ENCODE measurements at regions not wholly inside any gene's neighbourhood (a gene's known extent, or its start where the extent isn't known, plus 50 kb on each side); places are given as distances from the start of the nearest gene placed in this dataset.

- BruUV-seq (replicated peaks): no TSS peak
- H3K27ac Mint-ChIP-seq (ENCODE audit: low read depth, unreplicated experiment): no peak overlapping the region
- no peaks in the 10 kb centered on the region for H3K36me3 Mint-ChIP-seq (ENCODE audit: insufficient read depth, unreplicated experiment)
- no peak for TF ChIP-seq CTCF (IDR thresholded peaks at IDR 0.05; ENCODE audit: unreplicated experiment)
- intact Hi-C loops (cut with micrococcal nuclease): no loop called here
- DNase-seq (ENCODE audit: unreplicated experiment): no peak
- H3K9me3 Mint-ChIP-seq (ENCODE audit: unreplicated experiment): no peaks in the 10 kb centered on the region
- peaks cover 27% of the 10 kb centered on the region for H3K27me3 Mint-ChIP-seq (ENCODE audit: insufficient read depth, unreplicated experiment)
- no peak overlapping the region for H3K4me3 Mint-ChIP-seq (ENCODE audit: unreplicated experiment)
- H3K4me1 Mint-ChIP-seq (ENCODE audit: insufficient read depth, unreplicated experiment): no peaks in the 10 kb centered on the region
- ChIA-PET CTCF (no interaction called here), POLR2A (no interaction called here)
Observed at GRCh38 chr12:115449526-115449925, 765.6 kb upstream of the TBX3 start.

- H3K36me3 Mint-ChIP-seq (ENCODE audit: insufficient read depth, unreplicated experiment): no peaks in the 10 kb centered on the region
- no peak overlapping the region for H3K4me3 Mint-ChIP-seq (ENCODE audit: unreplicated experiment)
- CTCF ChIA-PET: interaction anchor here (0.6 kb wide), 1 partner anchor 777 kb away, joined by 3 read pairs; no protein-coding TSS in a partner anchor
- BruUV-seq (replicated peaks): no TSS peak
- POLR2A ChIA-PET: no interaction called here
- H3K9me3 Mint-ChIP-seq (ENCODE audit: unreplicated experiment): no peaks in the 10 kb centered on the region
- H3K27ac Mint-ChIP-seq (ENCODE audit: low read depth, unreplicated experiment): no peak overlapping the region
- intact Hi-C loops (cut with micrococcal nuclease): no loop called here
- H3K4me1 Mint-ChIP-seq (ENCODE audit: insufficient read depth, unreplicated experiment): peaks cover 6% of the 10 kb centered on the region
- no peak for DNase-seq (ENCODE audit: unreplicated experiment)
- no peak for TF ChIP-seq CTCF (IDR thresholded peaks at IDR 0.05; ENCODE audit: unreplicated experiment)
- no peaks in the 10 kb centered on the region for H3K27me3 Mint-ChIP-seq (ENCODE audit: insufficient read depth, unreplicated experiment)
Observed at GRCh38 chr12:115444346-115444745, 760.4 kb upstream of the TBX3 start.

GRCh38 chr12:115443351-115443938 lies 759.5 kb upstream of the TBX3 start:
- no peak for TF ChIP-seq CTCF (IDR thresholded peaks at IDR 0.05; ENCODE audit: unreplicated experiment)
- Mint-ChIP-seq H3K4me1 (ENCODE audit: insufficient read depth, unreplicated experiment) (peaks cover 6% of the 10 kb centered on the region), H3K27me3 (ENCODE audit: insufficient read depth, unreplicated experiment) (no peaks in the 10 kb centered on the region), H3K4me3 (ENCODE audit: unreplicated experiment) (no peak overlapping the region), H3K27ac (ENCODE audit: low read depth, unreplicated experiment) (no peak overlapping the region), H3K9me3 (ENCODE audit: unreplicated experiment) (no peaks in the 10 kb centered on the region), H3K36me3 (ENCODE audit: insufficient read depth, unreplicated experiment) (no peaks in the 10 kb centered on the region)
- BruUV-seq (replicated peaks): no TSS peak
- POLR2A ChIA-PET: no interaction called here
- CTCF ChIA-PET: interaction anchor here (0.7 kb wide), 1 partner anchor 159 kb away, joined by 3 read pairs; no protein-coding TSS in a partner anchor
- DNase-seq (ENCODE audit: unreplicated experiment): no peak
- intact Hi-C loops (cut with micrococcal nuclease): no loop called here

- no peaks in the 10 kb centered on the region for H3K27me3 Mint-ChIP-seq (ENCODE audit: insufficient read depth, unreplicated experiment)
- ChIA-PET CTCF (no interaction called here), POLR2A (no interaction called here)
- H3K27ac Mint-ChIP-seq (ENCODE audit: low read depth, unreplicated experiment): no peak overlapping the region
- H3K9me3 Mint-ChIP-seq (ENCODE audit: unreplicated experiment): no peaks in the 10 kb centered on the region
- H3K4me1 Mint-ChIP-seq (ENCODE audit: insufficient read depth, unreplicated experiment): peaks cover 6% of the 10 kb centered on the region
- peak; percentile 71 for DNase-seq (ENCODE audit: unreplicated experiment)
- no peaks in the 10 kb centered on the region for H3K36me3 Mint-ChIP-seq (ENCODE audit: insufficient read depth, unreplicated experiment)
- BruUV-seq (replicated peaks): no TSS peak
- TF ChIP-seq CTCF (IDR thresholded peaks at IDR 0.05; ENCODE audit: unreplicated experiment): no peak
- intact Hi-C loops (cut with micrococcal nuclease): no loop called here
- no peak overlapping the region for H3K4me3 Mint-ChIP-seq (ENCODE audit: unreplicated experiment)
Observed at GRCh38 chr12:115440438-115440837, 756.5 kb upstream of the TBX3 start.
